IPS DF 6.9 (cell line): ENCODE measurements at regions not wholly inside any gene's neighbourhood (a gene's known extent, or its start where the extent isn't known, plus 50 kb on each side); places are given as distances from the start of the nearest gene placed in this dataset.
A peak's percentile ranks its signal among the peaks of the same experiment; 100 is the strongest.
"Not testable (repeated sequence)": the region's sequence is repeated elsewhere in the genome, so short reads cannot be mapped to it uniquely, and the experiment has no call there.

Experiments used
- DNase-seq: peaks from one replicate; pipeline ENCODE4 v3.0.0-alpha.2; 2013; ENCODE audit warnings: low read depth, low spot score
- H3K27ac ChIP-seq: one replicate; pipeline ENCODE4 v1.5.1; 2013; ENCODE audit warnings: low read length, control low read depth
- H3K27me3 ChIP-seq: 2 replicates; pipeline ENCODE4 v1.6.1; 2013; ENCODE audit warnings: mild to moderate bottlenecking, low read length; ENCODE audit not compliant: control insufficient read depth, insufficient read depth
- H3K36me3 ChIP-seq: 2 replicates; pipeline ENCODE4 v1.6.1; 2013; ENCODE audit warnings: low read length; ENCODE audit not compliant: control insufficient read depth, insufficient read depth
- H3K4me1 ChIP-seq: 2 replicates; pipeline ENCODE4 v1.6.1; 2013; ENCODE audit warnings: low read length; ENCODE audit not compliant: control insufficient read depth, insufficient read depth
- H3K4me3 ChIP-seq: 2 replicates; pipeline ENCODE4 v1.5.1; 2013; ENCODE audit warnings: mild to moderate bottlenecking, low read length
- H3K9me3 ChIP-seq: 2 replicates; pipeline ENCODE4 v1.6.1; 2013; ENCODE audit warnings: low read length, inconsistent platforms; ENCODE audit not compliant: control insufficient read depth, insufficient read depth
- WGBS: extraction: QIAGEN DNeasy Blood & Tissue Kit; methylation state at CpG from one replicate; pipeline ENCODE4 v1.1.7; 2013; ENCODE audit warnings: mixed read lengths, missing lambda C conversion rate; ENCODE audit not compliant: insufficient read length, insufficient coverage; 5-methylcytosine and 5-hydroxymethylcytosine counted together

DNA sequence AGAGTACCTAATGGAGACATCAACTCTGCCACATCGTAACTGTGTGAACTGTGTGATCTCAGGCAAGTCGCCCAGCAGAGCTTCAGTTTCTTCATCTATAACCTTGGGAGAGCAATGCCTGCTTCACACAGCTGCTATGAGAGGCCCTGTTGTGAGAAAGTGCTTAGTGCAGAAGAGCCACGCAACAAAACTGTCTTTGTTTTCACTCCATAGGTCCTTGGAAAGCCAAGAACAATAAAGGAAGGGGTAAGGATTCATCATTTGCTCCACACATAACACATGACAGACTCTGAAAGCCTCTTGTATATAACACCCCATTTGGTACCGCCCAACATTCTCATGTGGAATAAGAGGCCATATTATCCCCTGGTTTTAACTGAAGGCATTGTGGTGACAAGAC is 231.9 kb upstream of the ISX start:
- H3K4me1 ChIP-seq = peaks cover 3% of the 10 kb centered on the region; the same call in 1 of the 2 replicates
- H3K4me3 ChIP-seq = no peak overlapping the region
- no peaks in the 10 kb centered on the region for H3K9me3 ChIP-seq
- no peaks in the 10 kb centered on the region for H3K36me3 ChIP-seq
- DNase-seq = no peak
- no CpG with 5 or more reads among the region's 4 CpGs for WGBS
- no peak overlapping the region for H3K27ac ChIP-seq
- no peaks in the 10 kb centered on the region for H3K27me3 ChIP-seq

DNA sequence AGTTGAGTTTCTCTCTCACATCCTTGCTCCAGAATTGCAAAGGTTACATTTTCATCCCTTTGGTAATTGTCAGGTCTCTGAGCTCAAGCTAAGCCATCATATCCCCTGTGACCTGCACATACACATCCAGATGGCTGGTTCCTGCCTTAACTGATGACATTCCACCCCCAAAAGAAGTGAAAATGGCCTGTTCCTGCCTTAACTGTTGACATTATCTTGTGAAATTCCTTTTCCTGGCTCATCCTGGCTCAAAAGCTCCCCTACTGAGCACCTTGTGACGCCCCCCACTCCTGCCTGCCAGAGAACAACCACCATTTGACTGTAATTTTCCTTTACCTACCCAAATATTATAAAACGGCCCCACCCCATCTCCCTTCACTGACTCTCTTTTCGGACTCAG is 231.4 kb upstream of the ISX start:
- H3K27ac ChIP-seq, H3K4me3 ChIP-seq: not testable (repeated sequence)
- WGBS = no CpG with 5 or more reads among the region's 3 CpGs

DNA sequence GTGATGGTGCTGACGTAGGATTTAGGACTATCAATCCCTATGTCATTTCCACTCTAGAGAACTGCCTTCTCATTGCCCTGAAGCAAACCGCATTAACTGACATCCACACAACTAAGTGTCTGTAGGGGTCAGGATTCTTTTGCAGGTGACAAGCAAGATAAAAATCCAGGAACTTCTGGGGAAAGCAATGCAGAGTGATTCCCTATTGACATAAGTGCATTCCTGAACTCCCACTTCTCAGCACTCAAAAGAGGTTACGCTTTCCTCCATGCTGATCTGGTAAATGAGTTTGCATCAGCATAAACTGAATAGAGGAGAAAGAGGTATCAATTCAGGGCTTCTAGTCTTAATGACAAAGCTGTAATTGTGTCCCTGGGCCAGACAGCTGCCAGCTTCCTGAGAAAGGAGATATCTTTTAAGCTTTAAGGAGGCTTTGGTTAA is 224.6 kb upstream of the ISX start:
- Histone ChIP-seq H3K4me1 (0 out of 2 replicates have a peak, but pooled peaks cover 2% of the 10 kb centered on the region), H3K36me3 (no peaks in the 10 kb centered on the region; the same call in 1 of the 2 replicates), H3K27me3 (no peaks in the 10 kb centered on the region), H3K9me3 (no peaks in the 10 kb centered on the region), H3K4me3 (no peak overlapping the region), H3K27ac (peak overlapping the region; percentile 98)
- WGBS = no CpG with 5 or more reads among the region's 3 CpGs
- DNase-seq = peak; percentile 74

More for the DNA sequence above, 231.4 kb upstream of the ISX start:
- H3K4me1 ChIP-seq, DNase-seq, H3K36me3 ChIP-seq, H3K27me3 ChIP-seq, H3K9me3 ChIP-seq: not testable (repeated sequence)

DNA sequence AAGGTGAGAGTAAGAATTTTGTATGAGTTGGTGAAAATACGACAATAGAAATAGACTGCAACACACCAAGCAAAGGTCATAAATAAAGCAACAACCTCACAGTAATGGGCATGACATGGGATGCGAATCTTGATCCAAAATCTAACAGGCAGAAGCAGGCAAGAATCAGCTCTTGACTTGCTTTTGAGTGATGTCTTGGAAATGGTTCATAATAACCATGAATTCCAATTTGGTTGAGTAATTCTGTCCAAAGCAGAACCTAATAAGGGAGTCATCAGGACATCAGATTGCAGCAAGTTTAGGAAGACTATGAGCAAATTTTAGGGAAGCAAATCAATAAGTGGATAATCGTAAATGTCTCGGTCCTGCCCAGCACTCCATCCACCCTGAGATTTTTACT is 224.0 kb upstream of the ISX start:
- no peak overlapping the region for H3K4me3 ChIP-seq
- H3K9me3 ChIP-seq = no peaks in the 10 kb centered on the region
- H3K27me3 ChIP-seq = no peaks in the 10 kb centered on the region

DNA sequence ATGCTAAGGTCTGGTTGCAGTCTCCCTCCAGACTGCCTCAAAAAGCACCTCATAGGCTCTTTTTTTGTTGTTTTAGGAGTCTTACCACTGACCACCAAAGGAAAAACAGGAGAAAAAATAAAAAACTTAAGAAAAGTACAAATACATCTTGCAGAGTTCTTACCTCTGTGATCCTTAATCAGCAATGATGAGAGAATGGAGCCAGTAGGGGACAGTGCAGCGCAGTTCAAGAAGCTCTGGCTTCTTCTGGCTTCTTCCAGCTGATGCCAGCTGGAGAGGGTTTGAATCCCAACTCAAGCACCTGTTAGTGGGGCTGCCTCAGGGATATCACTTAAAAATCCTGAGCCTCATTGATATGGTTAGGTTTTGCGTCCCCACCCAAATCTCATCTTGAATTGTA is 223.3 kb upstream of the ISX start:
- Histone ChIP-seq H3K27me3 (no peaks in the 10 kb centered on the region), H3K9me3 (no peaks in the 10 kb centered on the region), H3K4me1 (0 out of 2 replicates have a peak, but pooled peaks cover 2% of the 10 kb centered on the region), H3K4me3 (no peak overlapping the region), H3K27ac (no peak overlapping the region), H3K36me3 (no peaks in the 10 kb centered on the region; the same call in 1 of the 2 replicates)
- no peak for DNase-seq
- no CpG with 5 or more reads among the region's 2 CpGs for WGBS

More for the DNA sequence above, 224.0 kb upstream of the ISX start:
- 0 out of 2 replicates have a peak, but pooled peaks cover 2% of the 10 kb centered on the region for H3K4me1 ChIP-seq
- H3K27ac ChIP-seq = peak overlapping the region; percentile 98
- H3K36me3 ChIP-seq = no peaks in the 10 kb centered on the region; the same call in 1 of the 2 replicates
- DNase-seq = no peak
- no CpG with 5 or more reads among the region's 4 CpGs for WGBS

DNA sequence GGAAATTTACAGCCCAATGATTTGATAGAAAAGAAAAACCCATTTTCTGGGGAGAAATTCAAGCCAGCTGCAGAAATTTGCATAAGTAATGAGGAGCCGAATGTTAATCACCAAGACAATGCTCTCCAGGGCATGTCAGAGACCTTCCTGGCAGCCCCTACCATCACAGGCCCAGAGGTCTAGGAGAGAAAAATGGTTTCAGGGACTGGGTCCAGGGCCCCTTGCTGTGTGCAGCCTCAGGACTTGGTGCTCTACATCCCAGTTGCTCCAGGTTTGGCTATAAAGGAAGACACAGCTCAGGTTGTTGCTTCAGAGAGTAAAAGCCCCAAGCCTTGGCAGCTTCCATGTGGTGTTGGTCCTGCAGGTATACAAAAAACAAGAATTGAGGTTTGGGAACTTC is 222.2 kb upstream of the ISX start:
- no CpG with 5 or more reads among the region's 1 CpG for WGBS
- H3K27ac ChIP-seq, H3K9me3 ChIP-seq, H3K36me3 ChIP-seq, H3K4me3 ChIP-seq, DNase-seq, H3K27me3 ChIP-seq, H3K4me1 ChIP-seq: not testable (repeated sequence)

DNA sequence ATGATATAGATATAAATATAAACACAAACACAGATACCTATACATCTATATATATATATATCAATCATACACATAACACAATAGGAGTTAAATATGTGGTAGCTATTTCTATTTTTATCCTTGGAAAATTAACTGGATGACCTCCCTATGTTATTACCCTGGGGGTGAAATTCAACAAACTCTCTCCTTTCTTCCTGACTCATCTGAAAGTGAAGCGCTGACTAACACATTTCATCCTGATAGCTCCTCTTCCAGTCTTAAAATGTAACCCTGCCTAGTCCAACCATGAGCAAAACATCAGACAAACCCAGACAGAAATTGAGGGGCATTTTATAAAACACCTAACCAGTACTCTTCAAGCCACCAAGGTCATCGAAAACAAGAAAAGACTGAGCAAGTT is 220.6 kb upstream of the ISX start:
- H3K27me3 ChIP-seq = no peaks in the 10 kb centered on the region
- no peak overlapping the region for H3K27ac ChIP-seq
- H3K4me3 ChIP-seq = no peak overlapping the region
- no peaks in the 10 kb centered on the region; the same call in 1 of the 2 replicates for H3K36me3 ChIP-seq
- no peaks in the 10 kb centered on the region for H3K9me3 ChIP-seq
- 0 out of 2 replicates have a peak, but pooled peaks cover 2% of the 10 kb centered on the region for H3K4me1 ChIP-seq
- no CpG with 5 or more reads among the region's 2 CpGs for WGBS
- no peak for DNase-seq

DNA sequence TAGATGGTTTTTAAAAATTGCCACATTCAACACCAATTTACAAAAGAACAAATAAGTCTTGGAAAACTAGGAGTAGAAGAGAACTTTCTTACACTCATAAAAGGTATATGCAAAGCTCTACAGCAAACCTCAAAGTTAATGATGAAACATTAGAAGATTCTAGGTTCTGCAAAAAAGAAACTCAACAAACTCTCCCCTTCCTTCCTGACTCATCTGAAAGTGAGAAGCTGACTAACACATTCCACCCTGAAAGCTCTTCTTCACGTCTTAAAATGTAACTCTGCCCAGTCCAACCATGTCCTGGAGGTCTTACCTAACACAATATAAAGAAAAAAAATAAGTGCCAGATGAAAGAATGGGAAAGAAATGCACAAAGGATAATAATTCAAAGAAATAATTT is 218.9 kb upstream of the ISX start:
- H3K9me3 ChIP-seq = no peaks in the 10 kb centered on the region
- no peak overlapping the region for H3K4me3 ChIP-seq
- WGBS = no CpG with 5 or more reads among the region's 1 CpG
- H3K4me1 ChIP-seq = no peaks in the 10 kb centered on the region
- no peak for DNase-seq
- H3K27me3 ChIP-seq = no peaks in the 10 kb centered on the region
- H3K36me3 ChIP-seq = no peaks in the 10 kb centered on the region; the same call in 1 of the 2 replicates
- no peak overlapping the region for H3K27ac ChIP-seq

DNA sequence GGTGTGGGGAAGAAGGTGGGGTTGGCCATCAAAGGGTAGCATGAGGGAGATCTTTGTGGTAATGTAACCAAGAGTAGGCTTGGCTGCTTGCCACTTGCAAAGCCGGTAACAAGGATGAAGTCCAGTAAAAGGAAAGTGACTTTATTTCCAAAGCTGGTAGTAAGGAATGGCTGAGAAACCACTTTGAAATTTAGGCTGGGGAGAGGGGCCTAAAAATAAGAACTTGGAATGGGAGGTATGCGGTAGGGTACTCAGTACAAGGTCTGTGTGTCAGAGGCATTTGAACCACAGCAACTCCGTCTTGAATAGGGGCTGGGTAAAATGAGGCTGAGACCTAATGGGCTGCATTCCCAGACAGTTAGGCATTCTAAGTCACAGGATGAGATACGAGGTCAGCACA is 216.0 kb upstream of the ISX start:
- no CpG with 5 or more reads among the region's 4 CpGs for WGBS
- DNase-seq = no peak
- Histone ChIP-seq H3K4me3 (no peak overlapping the region), H3K27ac (no peak overlapping the region), H3K27me3 (no peaks in the 10 kb centered on the region), H3K9me3 (no peaks in the 10 kb centered on the region), H3K36me3 (no peaks in the 10 kb centered on the region), H3K4me1 (no peaks in the 10 kb centered on the region)

DNA sequence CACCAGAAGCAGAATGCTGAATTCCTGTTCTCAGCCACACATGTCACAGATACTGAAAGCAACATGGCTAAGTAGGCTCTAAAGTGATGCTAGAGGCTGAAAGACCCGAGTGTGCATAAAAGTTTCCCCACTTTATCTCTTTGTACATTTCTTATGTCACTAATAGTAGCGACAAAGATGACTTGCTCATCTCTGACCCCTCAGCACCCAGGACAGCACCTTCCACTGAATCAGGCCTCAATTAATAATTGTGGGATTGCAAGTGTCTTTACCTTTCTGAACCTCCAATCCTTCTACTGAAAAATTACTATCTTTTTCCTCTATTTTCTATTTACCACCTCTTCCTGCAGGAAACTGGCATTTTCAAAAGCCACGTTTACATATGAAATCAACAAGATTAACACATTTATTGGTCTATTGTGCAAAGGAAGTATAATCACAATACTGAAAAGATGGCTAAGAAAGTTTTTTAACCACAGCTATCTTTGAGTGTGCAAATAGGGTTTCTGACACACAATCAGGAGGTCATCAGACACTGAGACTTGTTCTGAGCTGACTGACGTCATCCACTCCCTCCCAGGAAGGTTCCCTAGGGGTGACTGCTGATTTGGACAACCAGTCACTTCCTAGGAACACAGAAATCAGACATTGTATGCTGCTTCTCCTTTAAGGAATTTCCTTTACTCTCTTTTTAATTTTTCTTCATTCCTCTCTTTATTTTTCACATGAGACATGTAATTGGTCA is 213.9 kb upstream of the ISX start:
- Histone ChIP-seq H3K4me3 (no peak overlapping the region), H3K9me3 (no peaks in the 10 kb centered on the region), H3K36me3 (no peaks in the 10 kb centered on the region), H3K27ac (no peak overlapping the region), H3K27me3 (no peaks in the 10 kb centered on the region), H3K4me1 (no peaks in the 10 kb centered on the region)
- no peak for DNase-seq
- WGBS = no CpG with 5 or more reads among the region's 4 CpGs

DNA sequence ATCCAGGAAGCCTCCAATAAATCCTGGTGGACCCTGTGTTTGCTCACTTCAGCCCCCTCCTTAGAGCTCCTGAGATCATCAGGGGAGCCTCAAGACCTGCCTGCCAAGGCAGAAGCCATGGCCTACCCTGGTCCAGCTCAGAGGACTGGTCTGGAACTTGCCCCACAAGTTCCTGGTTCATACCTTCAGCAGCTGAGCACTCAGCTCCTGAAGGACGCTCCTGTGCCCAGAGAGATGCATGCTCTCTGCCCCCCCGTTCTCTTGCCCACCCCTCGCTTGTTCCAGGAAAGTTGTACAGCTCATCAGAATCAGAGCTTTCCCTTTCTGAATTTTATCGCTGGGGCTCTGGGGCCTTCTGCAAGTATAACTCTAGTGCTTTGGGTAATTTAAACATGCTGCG is 210.5 kb upstream of the ISX start:
- WGBS = no CpG with 5 or more reads among the region's 5 CpGs
- Histone ChIP-seq H3K9me3 (no peaks in the 10 kb centered on the region), H3K27ac (no peak overlapping the region), H3K4me1 (no peaks in the 10 kb centered on the region), H3K36me3 (no peaks in the 10 kb centered on the region), H3K4me3 (no peak overlapping the region), H3K27me3 (no peaks in the 10 kb centered on the region)
- DNase-seq = no peak
